Right atrium auricular region (tissue), 2 donors: ENCODE measurements at regions not wholly inside any gene's neighbourhood (a gene's known extent, or its start where the extent isn't known, plus 50 kb on each side); places are given as distances from the start of the nearest gene placed in this dataset.

ENCODE experiments used
- DNase-seq: peaks from one replicate; pipeline ENCODE4 v3.0.0-alpha.2; 2019; ENCODE audit warnings: low spot score
- H3K27ac ChIP-seq, 2 donors: fragments of 200-600 bp; sonication (generic); 1 replicate in 1 of 2; 2 replicates in 1 of 2; pipeline ENCODE4 v1.5.1; 2016 to 2019
- H3K27me3 ChIP-seq, 2 donors: fragments of 200-600 bp; sonication (generic); one replicate each; pipeline versions ENCODE4 v1.5.1 to v1.6.0; 2017 to 2019
- H3K36me3 ChIP-seq: fragments of 200-600 bp; sonication (generic); one replicate; pipeline ENCODE4 v1.5.1; 2016
- H3K4me1 ChIP-seq, 2 donors: fragments of 200-600 bp; sonication (generic); one replicate each; pipeline versions ENCODE4 v1.5.1 to v1.6.0; 2017 to 2019
- H3K4me3 ChIP-seq, 2 donors: fragments of 200-600 bp; sonication (generic); 1 replicate in 1 of 2; 2 replicates in 1 of 2; pipeline ENCODE4 v1.5.1; 2017 to 2019; ENCODE audit warnings: mild to moderate bottlenecking in 1 of 2, moderate library complexity in 1 of 2
- H3K9me3 ChIP-seq, 2 donors: fragments of 200-600 bp; sonication (generic); one replicate each; pipeline ENCODE4 v1.5.1; 2019
- TF ChIP-seq, protein P1 (sequence below), 2 donors: fragments of 200-600 bp; sonication (generic); IDR thresholded peaks; one replicate each; pipeline ENCODE4 v1.5.1; 2019; ENCODE audit warnings: antibody characterized with exemption in 2 of 2

DNA sequence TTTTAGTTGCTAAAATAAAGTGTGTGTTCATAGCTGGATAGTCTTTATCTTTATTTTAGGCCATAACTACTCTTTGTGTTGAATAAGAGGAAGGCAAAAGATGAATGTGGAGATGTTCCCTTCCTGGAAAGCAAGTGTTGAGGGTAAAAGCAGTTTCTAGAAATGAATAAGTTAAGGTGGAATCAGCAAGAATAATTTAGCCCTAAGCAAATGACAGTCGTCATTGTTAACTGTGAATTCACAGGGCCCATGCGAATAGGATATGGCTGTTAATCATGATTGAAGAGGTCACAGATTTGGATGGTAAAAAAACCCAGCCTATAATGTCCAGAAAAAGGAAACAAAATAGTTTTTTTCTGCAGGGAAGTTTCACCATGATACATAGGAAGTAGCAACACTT lies 167.8 kb upstream of the PPP3CA start:
- H3K4me3 ChIP-seq = no peak overlapping the region
- TF ChIP-seq, protein P1, sequence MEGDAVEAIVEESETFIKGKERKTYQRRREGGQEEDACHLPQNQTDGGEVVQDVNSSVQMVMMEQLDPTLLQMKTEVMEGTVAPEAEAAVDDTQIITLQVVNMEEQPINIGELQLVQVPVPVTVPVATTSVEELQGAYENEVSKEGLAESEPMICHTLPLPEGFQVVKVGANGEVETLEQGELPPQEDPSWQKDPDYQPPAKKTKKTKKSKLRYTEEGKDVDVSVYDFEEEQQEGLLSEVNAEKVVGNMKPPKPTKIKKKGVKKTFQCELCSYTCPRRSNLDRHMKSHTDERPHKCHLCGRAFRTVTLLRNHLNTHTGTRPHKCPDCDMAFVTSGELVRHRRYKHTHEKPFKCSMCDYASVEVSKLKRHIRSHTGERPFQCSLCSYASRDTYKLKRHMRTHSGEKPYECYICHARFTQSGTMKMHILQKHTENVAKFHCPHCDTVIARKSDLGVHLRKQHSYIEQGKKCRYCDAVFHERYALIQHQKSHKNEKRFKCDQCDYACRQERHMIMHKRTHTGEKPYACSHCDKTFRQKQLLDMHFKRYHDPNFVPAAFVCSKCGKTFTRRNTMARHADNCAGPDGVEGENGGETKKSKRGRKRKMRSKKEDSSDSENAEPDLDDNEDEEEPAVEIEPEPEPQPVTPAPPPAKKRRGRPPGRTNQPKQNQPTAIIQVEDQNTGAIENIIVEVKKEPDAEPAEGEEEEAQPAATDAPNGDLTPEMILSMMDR (IDR thresholded peaks at IDR 0.05) = no peak
- H3K27me3 ChIP-seq = no peaks in the 10 kb centered on the region
- no peak overlapping the region for H3K27ac ChIP-seq
- no peak for DNase-seq
- H3K4me1 ChIP-seq = no peaks in the 10 kb centered on the region
- H3K9me3 ChIP-seq = no peaks in the 10 kb centered on the region
- no peaks in the 10 kb centered on the region for H3K36me3 ChIP-seq

DNA sequence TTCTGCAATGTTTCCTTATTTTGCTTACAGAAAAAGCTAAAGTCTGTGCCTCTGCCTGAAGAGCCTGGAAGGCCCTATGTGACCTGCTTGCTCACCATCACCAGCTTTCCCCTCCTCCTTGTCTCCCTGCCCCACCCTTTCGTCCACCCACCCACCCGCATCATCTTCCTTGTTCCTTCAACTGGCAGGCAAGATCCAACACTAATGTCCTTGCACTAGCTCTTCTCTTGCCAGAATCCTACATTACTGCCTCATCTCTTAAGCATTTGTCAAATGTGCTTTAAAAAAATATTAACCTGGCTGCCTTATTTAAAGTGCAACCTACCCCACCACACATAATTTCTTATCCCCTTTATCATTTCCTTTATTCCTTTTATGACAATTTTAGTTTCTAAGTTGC lies 165.1 kb upstream of the PPP3CA start:
- Histone ChIP-seq H3K27me3 (no peaks in the 10 kb centered on the region), H3K27ac (no peak overlapping the region), H3K4me1 (no peaks in the 10 kb centered on the region), H3K36me3 (no peaks in the 10 kb centered on the region), H3K9me3 (no peaks in the 10 kb centered on the region), H3K4me3 (no peak overlapping the region)
- TF ChIP-seq, protein P1 (IDR thresholded peaks at IDR 0.05) = no peak
- DNase-seq = no peak

DNA sequence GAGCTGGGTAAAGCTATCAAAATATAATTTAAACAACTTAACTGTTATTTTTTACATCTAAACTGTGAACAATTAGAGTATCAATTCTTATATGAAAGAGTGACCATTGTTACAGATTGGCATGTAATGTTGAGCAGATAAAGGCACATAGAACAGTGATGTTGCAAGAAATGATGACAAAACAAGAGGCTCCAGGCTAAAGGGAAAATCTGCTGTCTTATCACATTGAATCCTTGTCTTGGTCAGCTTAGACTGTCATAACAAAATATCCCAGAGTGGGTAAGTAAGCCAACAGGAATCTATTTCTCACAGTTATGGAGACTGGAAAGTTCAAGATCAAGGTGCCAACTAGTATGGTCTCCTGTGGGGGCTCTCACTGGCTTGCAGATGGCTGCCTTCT lies 154.1 kb upstream of the PPP3CA start:
- TF ChIP-seq, protein P1 (IDR thresholded peaks at IDR 0.05) = no peak
- DNase-seq = no peak
- Histone ChIP-seq H3K9me3 (no peaks in the 10 kb centered on the region), H3K4me1 (no peaks in the 10 kb centered on the region), H3K27ac (no peak overlapping the region), H3K36me3 (no peaks in the 10 kb centered on the region), H3K4me3 (no peak overlapping the region), H3K27me3 (no peaks in the 10 kb centered on the region)

DNA sequence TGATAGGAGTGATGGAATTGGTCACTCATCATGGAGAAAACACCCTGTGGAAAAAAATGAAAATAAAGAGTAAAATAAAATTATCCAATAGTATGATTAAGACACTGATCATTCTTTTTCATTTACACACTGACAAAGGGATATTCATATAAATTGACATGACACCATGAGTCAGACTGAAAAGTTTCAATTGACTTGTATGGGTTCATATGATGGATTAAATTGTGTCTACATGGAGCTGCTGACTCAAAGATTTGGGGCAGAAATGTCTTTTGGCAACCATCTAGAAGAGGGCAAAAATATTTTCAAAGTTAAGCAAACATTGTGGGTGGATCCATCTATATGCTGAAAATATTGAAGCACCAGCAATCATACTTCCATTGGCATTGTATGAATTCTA lies 153.4 kb upstream of the PPP3CA start:
- DNase-seq = no peak
- Histone ChIP-seq H3K36me3 (no peaks in the 10 kb centered on the region), H3K4me3 (no peak overlapping the region), H3K4me1 (no peaks in the 10 kb centered on the region), H3K27ac (no peak overlapping the region), H3K9me3 (no peaks in the 10 kb centered on the region), H3K27me3 (no peaks in the 10 kb centered on the region)
- TF ChIP-seq, protein P1 (IDR thresholded peaks at IDR 0.05) = no peak

DNA sequence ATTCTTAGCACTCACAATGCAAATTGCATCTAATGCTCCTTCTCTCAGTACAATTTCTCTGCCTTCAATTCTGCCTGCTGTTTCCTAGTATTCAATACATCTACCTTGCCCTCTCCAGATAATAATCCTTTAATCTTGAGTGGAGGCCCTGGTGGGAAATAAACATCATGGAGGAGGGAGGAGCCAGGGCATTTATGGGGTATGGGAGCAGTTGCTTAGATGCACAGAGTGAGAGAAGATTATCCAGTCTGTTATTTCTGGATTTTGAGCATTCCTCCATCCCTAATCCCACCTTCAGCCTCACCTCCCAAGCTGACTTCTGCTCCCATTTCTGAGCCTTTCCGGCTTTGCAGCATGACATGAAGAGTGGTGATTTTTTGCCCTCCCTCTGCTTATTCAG lies 127.9 kb upstream of the PPP3CA start:
- H3K27ac ChIP-seq = no peak overlapping the region
- no peaks in the 10 kb centered on the region for H3K36me3 ChIP-seq
- H3K4me3 ChIP-seq = no peak overlapping the region
- TF ChIP-seq, protein P1 (IDR thresholded peaks at IDR 0.05) = no peak
- H3K27me3 ChIP-seq = no peaks in the 10 kb centered on the region
- no peaks in the 10 kb centered on the region for H3K9me3 ChIP-seq
- H3K4me1 ChIP-seq = no peaks in the 10 kb centered on the region
- no peak for DNase-seq

DNA sequence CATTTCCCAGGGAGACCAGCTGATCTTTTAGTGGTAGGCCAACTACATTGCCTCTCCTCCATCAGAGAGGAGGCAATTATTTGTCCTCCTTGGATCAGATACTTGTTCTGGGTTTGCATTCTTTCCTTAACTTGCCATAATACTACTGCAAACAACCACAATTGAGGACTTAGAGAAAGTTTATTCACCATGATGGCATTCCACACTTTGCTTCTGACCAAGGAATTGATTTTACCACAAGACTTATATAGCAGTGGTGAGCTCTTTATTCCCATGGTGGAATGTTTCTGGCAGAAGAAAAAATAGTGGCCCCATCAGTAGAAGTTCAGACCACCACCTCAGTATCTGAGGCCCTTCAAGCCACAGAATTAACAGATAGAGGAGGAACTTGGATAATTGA lies 123.9 kb upstream of the PPP3CA start:
- H3K27ac ChIP-seq = no peak overlapping the region
- no peak for DNase-seq
- H3K4me3 ChIP-seq = no peak overlapping the region
- H3K27me3 ChIP-seq = no peaks in the 10 kb centered on the region
- no peaks in the 10 kb centered on the region for H3K9me3 ChIP-seq
- no peaks in the 10 kb centered on the region for H3K36me3 ChIP-seq
- no peaks in the 10 kb centered on the region for H3K4me1 ChIP-seq
- TF ChIP-seq, protein P1 (IDR thresholded peaks at IDR 0.05) = no peak
